ENCODE measurements at regions not wholly inside any gene's neighbourhood (a gene's known extent, or its start where the extent isn't known, plus 50 kb on each side); places are given as distances from the start of the nearest gene placed in this dataset.

DNA sequence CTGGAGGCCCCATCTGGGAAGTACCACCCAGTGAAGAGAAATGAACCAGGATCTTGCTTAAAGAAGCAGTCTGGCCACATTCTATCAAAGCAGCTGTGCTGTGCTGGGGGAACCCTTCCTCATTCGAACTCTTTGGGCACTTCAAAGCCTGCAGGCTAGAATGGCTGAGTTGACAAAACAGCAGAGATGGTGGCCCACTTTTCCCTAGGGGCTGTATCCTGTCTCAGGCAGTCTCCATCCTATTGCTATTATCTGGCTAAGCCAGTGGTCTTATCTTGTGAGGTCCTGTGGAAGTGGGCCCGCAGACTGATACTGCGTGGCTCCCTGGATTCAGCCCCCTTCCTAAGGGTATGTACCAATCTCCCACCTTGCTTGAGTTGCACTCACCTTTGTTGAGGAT, 114.3 kb downstream of the VSIG4 start:
- no peaks in the 10 kb centered on the region for H3K36me3 Mint-ChIP-seq (ENCODE audit: low read depth)

GRCh38 chrX:65925005-65925404, 114.9 kb downstream of the VSIG4 start:
- no peak for TF ChIP-seq CTCF (conservative IDR thresholded peaks at IDR 0.05)
- DNase-seq, result no peak
- no peaks in the 10 kb centered on the region for H3K36me3 Mint-ChIP-seq (ENCODE audit: low read depth)
- no peaks in the 10 kb centered on the region for H3K36me3 ChIP-seq (ENCODE audit: control insufficient read depth, insufficient read depth, low read length)
- H3K9ac ChIP-seq (ENCODE audit: extremely low read depth, low read length, poor library complexity, severe bottlenecking), result no peak overlapping the region
- no peaks in the 10 kb centered on the region for H3K4me1 ChIP-seq (ENCODE audit: control insufficient read depth, insufficient read depth, low read length)
- no peaks in the 10 kb centered on the region for H3K9me3 ChIP-seq (ENCODE audit: control insufficient read depth, low read length)
- H3K9me3 Mint-ChIP-seq, result peaks cover 72% of the 10 kb centered on the region
- H3K27me3 Mint-ChIP-seq (ENCODE audit: insufficient read depth), result peaks cover 2% of the 10 kb centered on the region
- H3K27ac Mint-ChIP-seq, result no peak overlapping the region
- no peak overlapping the region for H3K4me3 Mint-ChIP-seq
- 84 to 100% methylated on average over 1 to 3 of the region's 3 CpGs for WGBS, 2 experiments (ENCODE audit: insufficient coverage in 1 of 2, insufficient read length in 1 of 2)
- H3K4me3 ChIP-seq (ENCODE audit: low read length), result no peak overlapping the region
- no peak overlapping the region for H3K27ac ChIP-seq (ENCODE audit: low read depth, low read length)
- H3K27me3 ChIP-seq (ENCODE audit: control insufficient read depth, insufficient read depth, low read length, poor library complexity, severe bottlenecking), result no peaks in the 10 kb centered on the region
- H3K4me1 Mint-ChIP-seq, result peaks cover 11% of the 10 kb centered on the region

More for the DNA sequence above, 114.3 kb downstream of the VSIG4 start:
- no peaks in the 10 kb centered on the region for H3K27me3 ChIP-seq (ENCODE audit: control insufficient read depth, insufficient read depth, low read length, poor library complexity, severe bottlenecking)
- Mint-ChIP-seq H3K4me3 (no peak overlapping the region), H3K27me3 (ENCODE audit: insufficient read depth) (peaks cover 2% of the 10 kb centered on the region), H3K9me3 (peaks cover 66% of the 10 kb centered on the region), H3K27ac (no peak overlapping the region), H3K4me1 (peaks cover 6% of the 10 kb centered on the region)
- no peak overlapping the region for H3K27ac ChIP-seq (ENCODE audit: low read depth, low read length)
- H3K36me3 ChIP-seq (ENCODE audit: control insufficient read depth, insufficient read depth, low read length), result no peaks in the 10 kb centered on the region
- H3K4me3 ChIP-seq (ENCODE audit: low read length), result no peak overlapping the region
- no peaks in the 10 kb centered on the region for H3K4me1 ChIP-seq (ENCODE audit: control insufficient read depth, insufficient read depth, low read length)
- DNase-seq, result no peak
- no peak overlapping the region for H3K9ac ChIP-seq (ENCODE audit: extremely low read depth, low read length, poor library complexity, severe bottlenecking)
- WGBS, 2 experiments (ENCODE audit: insufficient coverage in 1 of 2, insufficient read length in 1 of 2), result 92 to 100% methylated on average over 2 to 3 of the region's 3 CpGs
- H3K9me3 ChIP-seq (ENCODE audit: control insufficient read depth, low read length), result no peaks in the 10 kb centered on the region
- no peak for TF ChIP-seq CTCF (conservative IDR thresholded peaks at IDR 0.05)

GRCh38 chrX:65921363-65921762, 118.5 kb downstream of the VSIG4 start:
- H3K4me3 Mint-ChIP-seq, result no peak overlapping the region
- H3K27ac Mint-ChIP-seq, result no peak overlapping the region
- Histone ChIP-seq H3K4me1 (ENCODE audit: control insufficient read depth, insufficient read depth, low read length) (no peaks in the 10 kb centered on the region), H3K27ac (ENCODE audit: low read depth, low read length) (no peak overlapping the region), H3K9ac (ENCODE audit: extremely low read depth, low read length, poor library complexity, severe bottlenecking) (no peak overlapping the region), H3K9me3 (ENCODE audit: control insufficient read depth, low read length) (no peaks in the 10 kb centered on the region), H3K27me3 (ENCODE audit: control insufficient read depth, insufficient read depth, low read length, poor library complexity, severe bottlenecking) (no peaks in the 10 kb centered on the region), H3K36me3 (ENCODE audit: control insufficient read depth, insufficient read depth, low read length) (no peaks in the 10 kb centered on the region), H3K4me3 (ENCODE audit: low read length) (no peak overlapping the region)
- H3K36me3 Mint-ChIP-seq (ENCODE audit: low read depth), result no peaks in the 10 kb centered on the region
- 85% methylated on average over 2 of the region's 2 CpGs; no CpG with 5 or more reads in 1 of the 2 experiments for WGBS, 2 experiments (ENCODE audit: insufficient coverage in 1 of 2, insufficient read length in 1 of 2)
- no peak for DNase-seq
- no peaks in the 10 kb centered on the region for H3K27me3 Mint-ChIP-seq (ENCODE audit: insufficient read depth)
- peaks cover 78% of the 10 kb centered on the region for H3K9me3 Mint-ChIP-seq
- peaks cover 13% of the 10 kb centered on the region for H3K4me1 Mint-ChIP-seq
- TF ChIP-seq CTCF (conservative IDR thresholded peaks at IDR 0.05), result no peak

Data from endodermal cell (in vitro differentiated cells).